ENCODE measurements at regions not wholly inside any gene's neighbourhood (a gene's known extent, or its start where the extent isn't known, plus 50 kb on each side); places are given as distances from the start of the nearest gene placed in this dataset.
A peak's percentile ranks its signal among the peaks of the same experiment; 100 is the strongest.

DNA sequence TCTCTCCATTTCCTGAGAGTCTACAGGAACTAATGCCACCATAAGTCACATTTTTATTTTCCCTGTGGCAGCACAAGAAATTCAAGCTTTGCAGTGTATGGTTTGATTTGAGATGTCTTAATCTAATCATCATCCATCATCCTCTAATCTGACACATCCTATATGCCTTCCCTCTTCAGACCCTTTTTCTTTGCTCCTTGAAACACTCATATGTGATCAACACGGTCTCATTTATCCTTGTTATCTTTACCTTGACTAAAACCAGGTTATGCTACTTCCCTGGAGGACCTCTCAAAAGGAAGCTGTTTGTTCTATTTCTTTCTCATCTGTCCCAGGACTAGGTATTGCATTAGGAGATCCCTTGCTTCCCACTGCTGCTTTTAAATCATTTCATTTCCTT, 146.9 kb upstream of the MRPS30 start:
- Mint-ChIP-seq H3K27ac (peak overlapping the region; percentile 30), H3K4me3 (ENCODE audit: low read depth) (no peak overlapping the region), H3K36me3 (ENCODE audit: insufficient read depth) (no peaks in the 10 kb centered on the region), H3K27me3 (no peaks in the 10 kb centered on the region), H3K4me1 (ENCODE audit: low read depth) (no peaks in the 10 kb centered on the region), H3K9me3 (ENCODE audit: low read depth) (peaks cover 9% of the 10 kb centered on the region)
- TF ChIP-seq CTCF (IDR thresholded peaks at IDR 0.05; ENCODE audit: unreplicated experiment), result no peak
- no peak for DNase-seq (ENCODE audit: low spot score, unreplicated experiment)

GRCh38 chr5:44660251-44660650, 148.5 kb upstream of the MRPS30 start:
- Mint-ChIP-seq H3K36me3 (ENCODE audit: insufficient read depth) (no peaks in the 10 kb centered on the region), H3K27ac (no peak overlapping the region), H3K4me3 (ENCODE audit: low read depth) (no peak overlapping the region), H3K9me3 (ENCODE audit: low read depth) (peaks cover 17% of the 10 kb centered on the region), H3K27me3 (no peaks in the 10 kb centered on the region), H3K4me1 (ENCODE audit: low read depth) (no peaks in the 10 kb centered on the region)
- no peak for DNase-seq (ENCODE audit: low spot score, unreplicated experiment)
- no peak for TF ChIP-seq CTCF (IDR thresholded peaks at IDR 0.05; ENCODE audit: unreplicated experiment)

DNA sequence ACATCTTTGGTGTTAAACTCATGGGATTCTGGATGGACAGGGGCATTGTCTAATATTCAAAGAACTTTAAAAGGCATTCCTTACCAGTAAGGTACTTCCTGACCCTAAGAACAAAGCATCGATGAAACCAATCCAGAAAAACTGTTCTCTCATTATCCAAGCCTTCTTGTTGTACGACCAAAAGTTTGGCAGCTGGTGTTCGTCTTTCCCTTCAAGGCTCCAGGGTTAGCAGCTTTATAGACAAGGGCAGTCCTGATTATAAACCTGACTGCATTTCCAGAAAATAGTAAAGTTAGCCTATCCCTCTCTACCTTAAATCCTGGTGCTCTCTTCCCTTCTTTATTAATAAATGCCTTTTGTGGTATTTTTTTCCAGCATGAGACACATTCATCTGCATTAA, 149.4 kb upstream of the MRPS30 start:
- no peak for DNase-seq (ENCODE audit: low spot score, unreplicated experiment)
- no peak overlapping the region for H3K27ac Mint-ChIP-seq
- H3K36me3 Mint-ChIP-seq (ENCODE audit: insufficient read depth), result no peaks in the 10 kb centered on the region
- H3K4me1 Mint-ChIP-seq (ENCODE audit: low read depth), result no peaks in the 10 kb centered on the region
- no peak for TF ChIP-seq CTCF (IDR thresholded peaks at IDR 0.05; ENCODE audit: unreplicated experiment)
- H3K27me3 Mint-ChIP-seq, result no peaks in the 10 kb centered on the region
- no peak overlapping the region for H3K4me3 Mint-ChIP-seq (ENCODE audit: low read depth)
- peaks cover 22% of the 10 kb centered on the region for H3K9me3 Mint-ChIP-seq (ENCODE audit: low read depth)

- peaks cover 23% of the 10 kb centered on the region for H3K9me3 Mint-ChIP-seq (ENCODE audit: low read depth)
- H3K36me3 Mint-ChIP-seq (ENCODE audit: insufficient read depth), result no peaks in the 10 kb centered on the region
- H3K27ac Mint-ChIP-seq, result no peak overlapping the region
- TF ChIP-seq CTCF (IDR thresholded peaks at IDR 0.05; ENCODE audit: unreplicated experiment), result no peak
- no peaks in the 10 kb centered on the region for H3K27me3 Mint-ChIP-seq
- DNase-seq (ENCODE audit: low spot score, unreplicated experiment), result no peak
- H3K4me1 Mint-ChIP-seq (ENCODE audit: low read depth), result no peaks in the 10 kb centered on the region
- H3K4me3 Mint-ChIP-seq (ENCODE audit: low read depth), result no peak overlapping the region
Observed at GRCh38 chr5:44652674-44653073, 156.1 kb upstream of the MRPS30 start.

GRCh38 chr5:44646016-44646415, 162.7 kb upstream of the MRPS30 start:
- peaks cover 7% of the 10 kb centered on the region for H3K4me1 Mint-ChIP-seq (ENCODE audit: low read depth)
- H3K9me3 Mint-ChIP-seq (ENCODE audit: low read depth), result no peaks in the 10 kb centered on the region
- no peaks in the 10 kb centered on the region for H3K36me3 Mint-ChIP-seq (ENCODE audit: insufficient read depth)
- H3K27ac Mint-ChIP-seq, result peak overlapping the region; percentile 64
- H3K27me3 Mint-ChIP-seq, result no peaks in the 10 kb centered on the region
- no peak overlapping the region for H3K4me3 Mint-ChIP-seq (ENCODE audit: low read depth)
- TF ChIP-seq CTCF (IDR thresholded peaks at IDR 0.05; ENCODE audit: unreplicated experiment), result no peak
- DNase-seq (ENCODE audit: low spot score, unreplicated experiment), result no peak

Data from progenitor cell of endocrine pancreas (in vitro differentiated cells).